ENCODE measurements at regions not wholly inside any gene's neighbourhood (a gene's known extent, or its start where the extent isn't known, plus 50 kb on each side); places are given as distances from the start of the nearest gene placed in this dataset.

DNA sequence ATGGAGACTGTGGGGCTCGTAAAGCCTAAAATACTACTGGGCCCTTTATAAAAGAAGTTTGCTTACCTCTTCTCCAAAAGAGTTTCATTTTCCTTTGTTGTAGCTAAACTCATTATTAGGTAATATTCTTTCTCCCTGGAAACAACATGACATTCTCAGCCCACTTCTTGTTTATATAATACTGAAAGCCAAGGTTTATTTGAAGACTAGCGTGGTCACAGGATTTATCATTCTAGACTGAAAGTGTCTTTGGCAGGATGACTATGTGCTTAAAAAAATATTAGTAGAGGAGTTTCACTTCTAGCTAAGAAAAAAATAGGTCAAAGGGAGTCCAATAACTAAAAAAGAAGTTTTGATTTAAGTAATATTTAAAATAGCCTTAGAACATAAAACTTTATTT, 1085.2 kb upstream of the CADM2 start (continued):
- TF ChIP-seq, protein P1, sequence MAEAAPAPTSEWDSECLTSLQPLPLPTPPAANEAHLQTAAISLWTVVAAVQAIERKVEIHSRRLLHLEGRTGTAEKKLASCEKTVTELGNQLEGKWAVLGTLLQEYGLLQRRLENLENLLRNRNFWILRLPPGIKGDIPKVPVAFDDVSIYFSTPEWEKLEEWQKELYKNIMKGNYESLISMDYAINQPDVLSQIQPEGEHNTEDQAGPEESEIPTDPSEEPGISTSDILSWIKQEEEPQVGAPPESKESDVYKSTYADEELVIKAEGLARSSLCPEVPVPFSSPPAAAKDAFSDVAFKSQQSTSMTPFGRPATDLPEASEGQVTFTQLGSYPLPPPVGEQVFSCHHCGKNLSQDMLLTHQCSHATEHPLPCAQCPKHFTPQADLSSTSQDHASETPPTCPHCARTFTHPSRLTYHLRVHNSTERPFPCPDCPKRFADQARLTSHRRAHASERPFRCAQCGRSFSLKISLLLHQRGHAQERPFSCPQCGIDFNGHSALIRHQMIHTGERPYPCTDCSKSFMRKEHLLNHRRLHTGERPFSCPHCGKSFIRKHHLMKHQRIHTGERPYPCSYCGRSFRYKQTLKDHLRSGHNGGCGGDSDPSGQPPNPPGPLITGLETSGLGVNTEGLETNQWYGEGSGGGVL (tag by site-specific recombination; IDR thresholded peaks at IDR 0.05): no peak
- TF ChIP-seq OSR2 (tag by site-specific recombination; IDR thresholded peaks at IDR 0.05): no peak
- TF ChIP-seq ZNF223 (tag by site-specific recombination; IDR thresholded peaks at IDR 0.05): no peak
- TF ChIP-seq PATZ1 (tag by site-specific recombination; IDR thresholded peaks at IDR 0.05): no peak
- no peak for TF ChIP-seq ZNF776 (tag by site-specific recombination; IDR thresholded peaks at IDR 0.05; ENCODE audit: borderline replicate concordance)
- TF ChIP-seq ZNF791 (tag by site-specific recombination; IDR thresholded peaks at IDR 0.05): no peak
- no peak for TF ChIP-seq ZFP37 (tag by site-specific recombination; IDR thresholded peaks at IDR 0.05)
- no peak for TF ChIP-seq ZNF707 (tag by site-specific recombination; IDR thresholded peaks at IDR 0.05)

- H3K4me1 ChIP-seq (ENCODE audit: control insufficient read depth, insufficient read depth, low read length): no peaks in the 10 kb centered on the region
- H3K9me3 ChIP-seq (ENCODE audit: control insufficient read depth, insufficient read depth, low read depth, low read length): no peaks in the 10 kb centered on the region; the same call in 1 of the 2 replicates
- H3K36me3 ChIP-seq (ENCODE audit: control insufficient read depth in 2 of 2, insufficient read depth in 1 of 2, low read length in 2 of 2): no peaks in the 10 kb centered on the region
- no peak overlapping the region for H3K27ac ChIP-seq (ENCODE audit: extremely low read depth, low read depth, low read length)
- ChIA-PET POLR2A (no interaction called here), CTCF (interaction anchor here (0.7 kb wide), 1 partner anchor 1640 kb away, joined by 3 read pairs; no protein-coding TSS in a partner anchor)
- TF ChIP-seq, protein P2, sequence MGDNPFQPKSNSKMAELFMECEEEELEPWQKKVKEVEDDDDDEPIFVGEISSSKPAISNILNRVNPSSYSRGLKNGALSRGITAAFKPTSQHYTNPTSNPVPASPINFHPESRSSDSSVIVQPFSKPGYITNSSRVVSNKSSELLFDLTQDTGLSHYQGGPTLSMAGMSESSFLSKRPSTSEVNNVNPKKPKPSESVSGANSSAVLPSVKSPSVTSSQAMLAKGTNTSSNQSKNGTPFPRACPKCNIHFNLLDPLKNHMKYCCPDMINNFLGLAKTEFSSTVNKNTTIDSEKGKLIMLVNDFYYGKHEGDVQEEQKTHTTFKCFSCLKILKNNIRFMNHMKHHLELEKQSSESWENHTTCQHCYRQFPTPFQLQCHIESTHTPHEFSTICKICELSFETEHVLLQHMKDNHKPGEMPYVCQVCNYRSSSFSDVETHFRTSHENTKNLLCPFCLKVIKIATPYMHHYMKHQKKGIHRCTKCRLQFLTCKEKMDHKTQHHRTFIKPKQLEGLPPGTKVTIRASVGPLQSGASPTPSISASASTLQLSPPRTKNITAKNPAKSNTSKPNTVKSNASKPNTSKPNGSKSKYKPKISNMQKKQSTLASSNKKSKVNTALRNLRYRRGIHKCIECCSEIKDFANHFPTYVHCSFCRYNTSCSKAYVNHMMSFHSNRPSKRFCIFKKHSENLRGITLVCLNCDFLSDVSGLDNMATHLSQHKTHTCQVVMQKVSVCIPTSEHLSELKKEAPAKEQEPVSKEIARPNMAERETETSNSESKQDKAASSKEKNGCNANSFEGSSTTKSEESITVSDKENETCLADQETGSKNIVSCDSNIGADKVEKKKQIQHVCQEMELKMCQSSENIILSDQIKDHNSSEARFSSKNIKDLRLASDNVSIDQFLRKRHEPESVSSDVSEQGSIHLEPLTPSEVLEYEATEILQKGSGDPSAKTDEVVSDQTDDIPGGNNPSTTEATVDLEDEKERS (tag by site-specific recombination; IDR thresholded peaks at IDR 0.05): no peak
- TF ChIP-seq GFI1B (tag by site-specific recombination; IDR thresholded peaks at IDR 0.05) (no peak), KLF1 (tag by site-specific recombination; IDR thresholded peaks at IDR 0.05) (no peak), ZNF335 (tag by site-specific recombination; conservative IDR thresholded peaks at IDR 0.05) (no peak), ZNF654 (tag by site-specific recombination; IDR thresholded peaks at IDR 0.05; ENCODE audit: low read depth) (no peak), ZNF274 (IDR thresholded peaks at IDR 0.05; ENCODE audit: low read length) (no peak), ZNF274 (tag by site-specific recombination; IDR thresholded peaks at IDR 0.05; ENCODE audit: borderline replicate concordance) (no peak), ZFP3 (tag by site-specific recombination; IDR thresholded peaks at IDR 0.05; ENCODE audit: low read depth) (no peak), ZNF626 (tag by site-specific recombination; IDR thresholded peaks at IDR 0.05) (no peak), ZNF302 (tag by site-specific recombination; IDR thresholded peaks at IDR 0.05; ENCODE audit: low read depth) (no peak), GLI2 (tag by site-specific recombination; IDR thresholded peaks at IDR 0.05; ENCODE audit: borderline replicate concordance, low read depth) (no peak), GLIS2 (tag by site-specific recombination; IDR thresholded peaks at IDR 0.05) (no peak), OVOL3 (tag by site-specific recombination; IDR thresholded peaks at IDR 0.05) (no peak)
- no peak overlapping the region for H3K4me3 ChIP-seq (ENCODE audit: low read depth, low read length)
Measured at GRCh38 chr3:83877910-83878309, 1080.9 kb upstream of the CADM2 start.

Measured in HEK293 (cell line).